HG03460 (cell line): ENCODE measurements at regions not wholly inside any gene's neighbourhood (a gene's known extent, or its start where the extent isn't known, plus 50 kb on each side); places are given as distances from the start of the nearest gene placed in this dataset.
"Not testable (repeated sequence)": the region's sequence is repeated elsewhere in the genome, so short reads cannot be mapped to it uniquely, and the experiment has no call there.

Source experiments
- ATAC-seq: cut with Tn5 transposase; IDR thresholded peaks from one replicate; pipeline ENCODE4 v1.9.1; 2021; ENCODE audit not compliant: unreplicated experiment

DNA sequence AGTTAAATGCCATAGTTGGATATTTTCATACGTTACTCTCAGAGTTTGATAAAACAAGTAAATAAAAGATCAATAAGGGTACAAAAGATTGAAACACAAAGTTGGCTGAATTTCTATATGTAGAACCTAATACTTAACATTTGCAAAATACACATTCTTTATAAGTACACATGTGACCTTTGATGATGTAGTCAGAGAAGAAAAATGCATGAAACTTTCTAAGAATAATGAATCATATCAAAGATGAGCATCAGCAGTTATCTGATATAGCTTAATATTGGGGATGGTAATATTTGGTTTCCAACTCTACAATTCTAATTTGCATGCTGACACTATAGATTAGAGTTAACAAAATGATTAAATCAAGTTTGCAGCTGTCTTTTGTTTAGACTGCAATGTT is 188.0 kb upstream of the TGFBR2 start:
- ATAC-seq, result no peak

DNA sequence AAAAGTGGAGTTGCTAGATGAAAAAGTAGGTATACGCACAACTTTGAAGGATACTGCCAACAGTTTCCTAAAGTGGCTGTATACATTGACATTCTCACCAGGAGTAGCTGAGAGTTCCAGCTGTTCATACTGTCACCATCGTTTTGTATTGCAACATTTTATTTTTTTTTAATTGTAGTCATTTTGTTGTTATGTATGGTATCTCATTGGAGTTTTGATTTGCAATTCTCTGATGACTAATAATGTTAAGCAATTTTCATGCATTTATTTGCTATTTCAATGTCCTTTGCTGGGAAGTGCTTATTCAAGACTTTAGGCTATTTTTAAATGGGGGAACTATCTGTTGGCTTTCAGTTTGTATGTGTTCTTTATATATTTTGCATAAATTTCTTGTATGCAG is 185.1 kb upstream of the TGFBR2 start:
- ATAC-seq, result no peak

GRCh38 chr3:30426293-30426993 is 180.0 kb upstream of the TGFBR2 start:
- ATAC-seq, result no peak

GRCh38 chr3:30428251-30428650 is 178.2 kb upstream of the TGFBR2 start:
- no peak for ATAC-seq

DNA sequence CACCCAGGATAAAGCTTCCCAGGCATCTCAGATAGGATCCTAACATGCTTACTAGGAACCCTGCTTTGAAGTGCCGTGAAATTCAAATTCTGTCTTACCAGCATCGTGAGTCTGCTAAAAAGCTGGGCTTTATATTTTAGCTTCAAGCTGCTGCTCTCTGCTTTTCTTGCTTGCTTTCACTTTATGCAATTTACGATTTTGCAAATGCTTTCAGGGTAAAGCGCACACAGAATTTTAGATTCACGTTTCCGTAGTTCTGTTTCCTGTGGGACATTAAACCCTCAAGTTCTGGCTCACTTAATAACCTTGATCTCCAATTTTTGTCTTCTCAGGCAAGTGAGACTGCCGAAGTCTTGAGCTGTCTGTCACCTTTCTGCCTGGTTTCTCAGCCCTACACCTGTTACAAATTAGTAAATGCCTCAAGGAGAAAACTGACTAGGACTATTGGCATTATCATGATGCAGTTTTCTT is 170.5 kb upstream of the TGFBR2 start:
- ATAC-seq, result no peak

DNA sequence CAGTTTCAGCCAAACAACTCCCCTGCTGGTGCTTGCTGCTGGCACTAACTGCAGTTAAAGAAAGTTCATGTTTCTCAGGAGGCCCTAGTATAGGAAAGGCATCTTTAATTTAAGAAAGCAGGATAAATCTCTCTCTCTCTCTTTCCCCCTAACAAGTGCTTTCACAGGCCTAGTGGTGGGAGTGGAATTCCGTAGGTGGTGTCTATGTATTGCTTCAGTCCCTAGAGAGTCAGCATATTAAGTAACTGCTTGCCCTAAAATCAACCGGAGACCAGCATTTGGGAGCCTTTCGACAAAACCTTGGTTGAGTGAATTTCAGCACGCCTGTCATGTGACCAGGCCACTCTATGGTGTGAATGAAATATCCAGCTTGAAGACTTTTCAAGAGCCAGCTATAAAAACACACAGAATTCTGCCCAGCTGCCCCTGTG is 169.2 kb upstream of the TGFBR2 start:
- no peak for ATAC-seq

GRCh38 chr3:30438126-30438525 is 168.3 kb upstream of the TGFBR2 start:
- no peak for ATAC-seq

- no peak for ATAC-seq
These were observed 166.8 kb upstream of the TGFBR2 start for GRCh38 chr3:30439451-30440053.

DNA sequence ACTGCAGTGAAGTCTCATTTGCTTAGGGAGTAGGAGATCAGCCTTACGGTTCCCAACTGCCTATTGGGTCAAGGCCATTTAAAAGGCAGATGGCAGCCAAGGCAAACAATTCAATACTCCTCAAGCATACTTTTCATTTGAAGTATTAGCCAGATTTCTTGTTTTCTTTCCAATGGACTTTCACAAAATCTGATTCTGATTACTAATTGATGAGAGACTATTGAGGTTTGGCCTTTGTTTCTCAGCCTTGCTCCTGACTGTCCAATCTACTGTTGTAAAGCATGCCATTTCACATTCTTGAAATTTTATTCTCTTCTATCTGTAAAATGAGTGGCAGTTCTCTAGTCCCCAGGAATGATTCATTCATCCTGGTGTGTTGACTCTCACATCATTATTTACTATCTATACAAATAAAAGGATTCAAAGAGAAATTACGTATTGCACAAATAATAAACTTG is 166.2 kb upstream of the TGFBR2 start:
- ATAC-seq, result no peak

- no peak for ATAC-seq
These were observed 165.5 kb upstream of the TGFBR2 start for GRCh38 chr3:30440880-30441279.

- no peak for ATAC-seq
These were observed 162.4 kb upstream of the TGFBR2 start for GRCh38 chr3:30443756-30444673.

GRCh38 chr3:30448450-30449289 is 157.7 kb upstream of the TGFBR2 start:
- ATAC-seq, result no peak

DNA sequence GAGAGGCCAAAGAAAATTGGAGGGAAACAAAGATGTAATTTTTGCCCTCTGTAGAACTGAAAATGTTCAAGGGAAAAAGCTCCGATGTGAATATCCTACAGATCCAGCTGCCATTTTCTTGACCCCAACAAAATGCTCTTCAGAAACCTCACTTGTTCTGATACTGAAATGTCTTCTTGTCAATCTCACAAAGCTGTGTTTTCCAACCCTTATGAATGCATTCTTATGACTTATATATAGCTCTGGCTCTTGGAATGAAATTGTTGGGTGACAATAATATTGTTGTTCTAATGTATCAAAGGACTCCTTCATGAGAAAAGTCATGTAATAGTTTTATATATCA is 157.1 kb upstream of the TGFBR2 start:
- no peak for ATAC-seq

DNA sequence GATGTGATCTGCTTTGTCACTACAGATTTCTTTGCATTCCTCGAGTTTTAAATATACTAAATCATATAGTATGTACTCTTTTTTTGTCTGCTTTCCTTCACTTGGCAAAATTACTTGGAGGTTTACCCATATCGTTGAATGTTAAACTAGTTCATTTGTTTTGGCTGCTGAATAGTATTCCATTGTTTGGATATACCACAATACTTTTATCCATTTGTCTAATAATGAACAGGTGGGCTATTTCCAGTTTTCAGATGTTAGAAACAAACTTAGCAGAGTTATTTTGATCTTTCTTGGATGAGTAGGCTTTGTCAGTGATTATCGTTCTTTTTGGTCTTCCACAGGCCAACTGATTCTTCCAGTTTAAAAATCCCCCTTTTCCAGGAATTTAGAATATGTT is 154.0 kb upstream of the TGFBR2 start:
- no peak for ATAC-seq

- ATAC-seq, result no peak
These were observed 152.9 kb upstream of the TGFBR2 start for GRCh38 chr3:30453360-30454039.

- no peak for ATAC-seq
These were observed 151.8 kb upstream of the TGFBR2 start for GRCh38 chr3:30454636-30455035.

GRCh38 chr3:30455112-30455511 is 151.3 kb upstream of the TGFBR2 start:
- not testable (repeated sequence) for ATAC-seq

GRCh38 chr3:30455840-30456239 is 150.6 kb upstream of the TGFBR2 start:
- ATAC-seq, result no peak

DNA sequence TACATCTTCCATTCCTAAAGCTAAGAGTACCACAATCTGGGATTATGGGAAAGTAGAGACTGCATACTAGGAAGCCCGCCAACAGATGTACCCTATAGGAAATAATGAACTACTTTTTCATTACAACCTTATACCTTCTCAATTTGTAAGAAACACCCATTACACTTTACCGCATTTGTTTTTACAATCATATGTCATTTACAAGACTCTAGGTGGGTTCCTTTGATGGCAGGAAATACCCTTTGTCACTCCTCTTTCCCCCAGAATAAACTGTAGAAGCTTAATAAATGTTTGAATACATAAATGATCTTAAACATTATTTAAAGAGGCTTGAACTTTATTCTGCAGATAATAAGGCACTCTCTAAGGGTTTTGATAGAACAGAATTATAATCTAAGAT is 150.1 kb upstream of the TGFBR2 start:
- ATAC-seq, result no peak

DNA sequence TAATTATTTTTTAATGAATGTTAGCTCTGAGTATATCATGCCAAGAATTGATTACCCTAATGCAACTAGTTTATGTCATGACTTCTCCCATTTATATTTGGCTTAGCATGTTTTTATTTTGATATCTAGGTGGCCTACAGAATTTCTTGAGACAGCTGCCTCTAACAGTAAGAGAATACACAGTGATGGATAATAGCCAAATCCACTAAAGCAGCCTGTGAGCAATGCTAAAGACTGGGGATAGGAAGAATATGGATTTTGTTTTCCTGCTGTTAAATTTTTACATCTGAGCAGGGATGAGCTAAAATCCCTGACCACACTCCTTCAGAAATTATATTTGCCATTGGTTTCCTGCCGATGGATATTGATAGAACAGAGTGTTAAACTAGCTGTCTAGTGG is 149.3 kb upstream of the TGFBR2 start:
- no peak for ATAC-seq
